DOHH2 (cell line): ENCODE measurements at regions not wholly inside any gene's neighbourhood (a gene's known extent, or its start where the extent isn't known, plus 50 kb on each side); places are given as distances from the start of the nearest gene placed in this dataset.

Source experiments
- H3F3A ChIP-seq: fragments of 200-600 bp; sonication (generic), shearing (Covaris generic); 2 replicates; pipeline ENCODE4 v1.6.0; 2016; ENCODE audit warnings: antibody characterized with exemption, mild to moderate bottlenecking; ENCODE audit not compliant: control insufficient read depth, insufficient read depth
- H3K27ac ChIP-seq: fragments of 200-600 bp; sonication (generic); 2 replicates; pipeline ENCODE4 v1.5.1; 2014; ENCODE audit warnings: low read depth, mild to moderate bottlenecking, low read length, moderate library complexity
- H3K27me3 ChIP-seq: fragments of 200-600 bp; sonication (generic); 2 replicates; pipeline ENCODE4 v1.6.1; 2014; ENCODE audit warnings: mild to moderate bottlenecking, low read length, mixed read lengths; ENCODE audit not compliant: control insufficient read depth
- H3K36me3 ChIP-seq: fragments of 200-600 bp; sonication (generic); 2 replicates; pipeline ENCODE4 v1.6.1; 2014; ENCODE audit warnings: mild to moderate bottlenecking, low read length, moderate library complexity, mixed read lengths; ENCODE audit not compliant: control insufficient read depth
- H3K4me1 ChIP-seq: fragments of 200-600 bp; sonication (generic); 2 replicates; pipeline ENCODE4 v1.6.1; 2014; ENCODE audit warnings: mild to moderate bottlenecking, low read length, mixed read lengths; ENCODE audit not compliant: control insufficient read depth
- H3K4me2 ChIP-seq: fragments of 200-600 bp; sonication (generic); 2 replicates; pipeline ENCODE4 v1.6.0; 2014; ENCODE audit warnings: mild to moderate bottlenecking, low read length, moderate library complexity
- H3K4me3 ChIP-seq: fragments of 200-600 bp; sonication (generic); 2 replicates; pipeline ENCODE4 v1.5.1; 2014; ENCODE audit warnings: mild to moderate bottlenecking, low read length, mixed read lengths
- H3K79me2 ChIP-seq: fragments of 200-600 bp; sonication (generic); 2 replicates; pipeline ENCODE4 v1.6.1; 2014; ENCODE audit warnings: mild to moderate bottlenecking, low read length, mixed read lengths; ENCODE audit not compliant: control insufficient read depth
- H3K9me2 ChIP-seq: fragments of 200-600 bp; sonication (generic); replicated peaks from 2 replicates; pipeline ENCODE4 v1.6.1; 2014; ENCODE audit warnings: mild to moderate bottlenecking, low read length, mixed read lengths; ENCODE audit not compliant: control insufficient read depth
- H3K9me3 ChIP-seq: fragments of 200-600 bp; sonication (generic); 2 replicates; pipeline ENCODE4 v1.6.1; 2014; ENCODE audit warnings: antibody characterized with exemption, low read length, mixed read lengths; ENCODE audit not compliant: control insufficient read depth, insufficient read depth
- H4K20me1 ChIP-seq: fragments of 200-600 bp; sonication (generic); 2 replicates; pipeline ENCODE4 v1.6.0; 2014; ENCODE audit warnings: low read depth, mild to moderate bottlenecking, antibody characterized with exemption, low read length, moderate library complexity; ENCODE audit not compliant: control insufficient read depth, insufficient read depth
- EZH2phosphoT487 ChIP-seq: fragments of 200-600 bp; sonication (generic); IDR thresholded peaks from 2 replicates; pipeline ENCODE4 v1.6.1; 2017; ENCODE audit warnings: borderline replicate concordance, mild to moderate bottlenecking, antibody characterized with exemption, low read length, moderate library complexity, mixed read lengths
- TF ChIP-seq, protein P1 (sequence below): fragments of 200-600 bp; sonication (generic); IDR thresholded peaks from one replicate; pipeline ENCODE4 v1.5.1; 2014; ENCODE audit warnings: antibody characterized with exemption, mild to moderate bottlenecking, low read depth, low read length; ENCODE audit not compliant: poor library complexity, severe bottlenecking

DNA sequence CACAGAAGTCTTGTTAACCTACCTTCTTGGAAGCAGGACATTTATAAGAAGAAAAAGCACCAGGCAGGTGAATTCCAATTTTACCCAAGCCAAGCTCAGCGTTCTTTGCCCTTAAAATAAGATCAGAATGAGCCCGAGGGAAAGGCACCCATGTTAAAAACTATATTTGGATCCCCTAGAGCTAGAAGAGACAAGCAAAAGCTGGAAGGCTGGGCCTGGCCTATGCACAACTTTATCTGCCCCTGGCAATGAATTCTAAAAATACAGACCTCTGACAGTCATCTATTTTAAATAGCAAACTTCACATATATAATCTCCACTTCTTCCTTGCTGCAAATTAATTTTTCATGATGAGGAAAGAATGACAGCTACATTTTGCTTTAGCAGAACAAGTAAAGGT is 180.9 kb downstream of the FGFR2 start:
- TF ChIP-seq, protein P1, sequence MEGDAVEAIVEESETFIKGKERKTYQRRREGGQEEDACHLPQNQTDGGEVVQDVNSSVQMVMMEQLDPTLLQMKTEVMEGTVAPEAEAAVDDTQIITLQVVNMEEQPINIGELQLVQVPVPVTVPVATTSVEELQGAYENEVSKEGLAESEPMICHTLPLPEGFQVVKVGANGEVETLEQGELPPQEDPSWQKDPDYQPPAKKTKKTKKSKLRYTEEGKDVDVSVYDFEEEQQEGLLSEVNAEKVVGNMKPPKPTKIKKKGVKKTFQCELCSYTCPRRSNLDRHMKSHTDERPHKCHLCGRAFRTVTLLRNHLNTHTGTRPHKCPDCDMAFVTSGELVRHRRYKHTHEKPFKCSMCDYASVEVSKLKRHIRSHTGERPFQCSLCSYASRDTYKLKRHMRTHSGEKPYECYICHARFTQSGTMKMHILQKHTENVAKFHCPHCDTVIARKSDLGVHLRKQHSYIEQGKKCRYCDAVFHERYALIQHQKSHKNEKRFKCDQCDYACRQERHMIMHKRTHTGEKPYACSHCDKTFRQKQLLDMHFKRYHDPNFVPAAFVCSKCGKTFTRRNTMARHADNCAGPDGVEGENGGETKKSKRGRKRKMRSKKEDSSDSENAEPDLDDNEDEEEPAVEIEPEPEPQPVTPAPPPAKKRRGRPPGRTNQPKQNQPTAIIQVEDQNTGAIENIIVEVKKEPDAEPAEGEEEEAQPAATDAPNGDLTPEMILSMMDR: no peak
- TF ChIP-seq EZH2phosphoT487: no peak
- Histone ChIP-seq H3K4me2 (no peak overlapping the region), H3K4me3 (no peak overlapping the region), H3K27me3 (no peaks in the 10 kb centered on the region), H3F3A (no peaks in the 10 kb centered on the region), H3K9me3 (no peaks in the 10 kb centered on the region), H3K9me2 (no peaks in the 10 kb centered on the region), H3K4me1 (no peaks in the 10 kb centered on the region), H3K27ac (no peak overlapping the region), H3K36me3 (no peaks in the 10 kb centered on the region), H3K79me2 (no peaks in the 10 kb centered on the region), H4K20me1 (no peaks in the 10 kb centered on the region)

DNA sequence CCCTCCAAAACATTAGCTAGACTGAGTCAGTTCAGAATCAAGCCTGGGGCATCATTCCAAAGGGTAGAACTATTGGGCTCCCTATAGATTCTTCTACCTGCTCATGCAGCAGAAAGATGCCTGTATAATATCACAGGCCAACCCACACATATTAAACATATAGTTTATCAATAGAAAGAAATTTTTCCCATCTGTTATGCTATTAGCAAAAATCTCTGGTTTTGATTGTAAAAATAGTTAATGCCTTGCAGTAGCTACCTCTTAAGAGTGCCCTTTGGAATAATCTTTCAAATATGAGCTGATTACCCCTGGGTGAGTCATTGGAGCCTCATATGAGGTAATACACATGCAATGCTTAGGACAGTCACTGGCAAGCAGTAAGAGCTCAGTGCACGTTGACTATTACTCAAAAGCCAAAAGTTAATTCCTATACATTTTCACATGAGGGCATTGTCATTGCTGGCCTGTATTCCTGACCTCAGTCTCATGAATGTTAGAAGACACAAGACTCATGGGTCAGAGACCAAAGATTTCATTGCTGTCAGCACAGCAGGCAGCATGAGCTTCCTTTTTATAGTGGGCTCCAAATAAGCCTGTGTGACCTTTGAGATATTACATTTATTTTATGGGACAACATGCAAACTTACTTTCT is 180.0 kb downstream of the FGFR2 start:
- Histone ChIP-seq H3K4me2 (no peak overlapping the region), H3K9me2 (no peaks in the 10 kb centered on the region), H3K9me3 (no peaks in the 10 kb centered on the region), H3K79me2 (no peaks in the 10 kb centered on the region), H3K4me1 (no peaks in the 10 kb centered on the region), H3K27ac (no peak overlapping the region), H3K27me3 (no peaks in the 10 kb centered on the region), H3K4me3 (no peak overlapping the region), H3F3A (no peaks in the 10 kb centered on the region), H4K20me1 (no peaks in the 10 kb centered on the region), H3K36me3 (no peaks in the 10 kb centered on the region)
- TF ChIP-seq, protein P1: no peak
- TF ChIP-seq EZH2phosphoT487: no peak

GRCh38 chr10:121420006-121420405 is 178.2 kb downstream of the FGFR2 start:
- H3K27ac ChIP-seq: no peak overlapping the region
- H3F3A ChIP-seq: no peaks in the 10 kb centered on the region
- H3K4me1 ChIP-seq: no peaks in the 10 kb centered on the region
- no peak overlapping the region for H3K4me2 ChIP-seq
- no peaks in the 10 kb centered on the region for H4K20me1 ChIP-seq
- no peaks in the 10 kb centered on the region for H3K9me3 ChIP-seq
- no peak overlapping the region for H3K4me3 ChIP-seq
- H3K27me3 ChIP-seq: no peaks in the 10 kb centered on the region
- TF ChIP-seq, protein P1: no peak
- no peak for TF ChIP-seq EZH2phosphoT487
- H3K79me2 ChIP-seq: no peaks in the 10 kb centered on the region
- H3K9me2 ChIP-seq: no peaks in the 10 kb centered on the region
- no peaks in the 10 kb centered on the region for H3K36me3 ChIP-seq
